ACC112 (cell line): ENCODE measurements at regions not wholly inside any gene's neighbourhood (a gene's known extent, or its start where the extent isn't known, plus 50 kb on each side); places are given as distances from the start of the nearest gene placed in this dataset.

Experiments
- H2AFZ ChIP-seq: fragments of 200-600 bp; sonication (generic); one replicate; pipeline ENCODE4 v1.6.0; 2017; ENCODE audit warnings: antibody characterized with exemption, low read length; ENCODE audit not compliant: unreplicated experiment
- H3K27ac ChIP-seq: fragments of 200-600 bp; sonication (generic); 2 replicates; pipeline ENCODE4 v1.5.1; 2014; ENCODE audit warnings: low read depth, mild to moderate bottlenecking, antibody characterized with exemption, low read length, moderate library complexity
- H3K27me3 ChIP-seq: fragments of 200-600 bp; sonication (generic); 2 replicates; pipeline ENCODE4 v1.6.1; 2014; ENCODE audit warnings: mild to moderate bottlenecking, antibody characterized with exemption, low read length, moderate library complexity, mixed read lengths; ENCODE audit not compliant: insufficient read depth
- H3K36me3 ChIP-seq: fragments of 200-600 bp; sonication (generic); 2 replicates; pipeline ENCODE4 v1.6.1; 2016; ENCODE audit warnings: mild to moderate bottlenecking, antibody characterized with exemption, low read length, moderate library complexity, mixed read lengths; ENCODE audit not compliant: insufficient read depth
- H3K4me1 ChIP-seq: fragments of 200-600 bp; sonication (generic); one replicate; pipeline ENCODE4 v1.6.1; 2016; ENCODE audit warnings: low read length, mixed read lengths; ENCODE audit not compliant: insufficient read depth, unreplicated experiment, control insufficient read depth
- H3K4me3 ChIP-seq: fragments of 200-600 bp; sonication (generic); 2 replicates; pipeline ENCODE4 v1.5.1; 2014; ENCODE audit warnings: mild to moderate bottlenecking, low read depth, low read length
- H3K79me2 ChIP-seq: fragments of 200-600 bp; sonication (generic); one replicate; pipeline ENCODE4 v1.6.0; 2016; ENCODE audit warnings: low read length; ENCODE audit not compliant: control insufficient read depth, unreplicated experiment, insufficient read depth

- no peak overlapping the region for H3K4me3 ChIP-seq
- no peak overlapping the region for H3K27ac ChIP-seq
- H3K36me3 ChIP-seq = no peaks in the 10 kb centered on the region
- no peaks in the 10 kb centered on the region for H3K79me2 ChIP-seq
- H3K4me1 ChIP-seq = no peaks in the 10 kb centered on the region
- no peaks in the 10 kb centered on the region for H3K27me3 ChIP-seq
- no peak overlapping the region for H2AFZ ChIP-seq
Observed at GRCh38 chr3:162538906-162539305, 1042.3 kb downstream of the OTOL1 start.

- Histone ChIP-seq H3K79me2 (no peaks in the 10 kb centered on the region), H3K36me3 (no peaks in the 10 kb centered on the region), H3K4me3 (no peak overlapping the region), H3K27ac (no peak overlapping the region), H3K4me1 (no peaks in the 10 kb centered on the region), H3K27me3 (no peaks in the 10 kb centered on the region), H2AFZ (no peak overlapping the region)
Observed at GRCh38 chr3:162540421-162540820, 1043.8 kb downstream of the OTOL1 start.

GRCh38 chr3:162541923-162542322 is 1045.3 kb downstream of the OTOL1 start:
- H3K36me3 ChIP-seq = no peaks in the 10 kb centered on the region
- H2AFZ ChIP-seq = no peak overlapping the region
- no peak overlapping the region for H3K4me3 ChIP-seq
- no peak overlapping the region for H3K27ac ChIP-seq
- no peaks in the 10 kb centered on the region for H3K27me3 ChIP-seq
- no peaks in the 10 kb centered on the region for H3K79me2 ChIP-seq
- H3K4me1 ChIP-seq = no peaks in the 10 kb centered on the region

GRCh38 chr3:162544246-162544645 is 1047.6 kb downstream of the OTOL1 start:
- Histone ChIP-seq H3K27ac (no peak overlapping the region), H3K4me3 (no peak overlapping the region), H3K27me3 (no peaks in the 10 kb centered on the region), H2AFZ (no peak overlapping the region), H3K36me3 (no peaks in the 10 kb centered on the region; the same call in 1 of the 2 replicates), H3K79me2 (no peaks in the 10 kb centered on the region), H3K4me1 (no peaks in the 10 kb centered on the region)

GRCh38 chr3:162546910-162547309 is 1050.3 kb downstream of the OTOL1 start:
- Histone ChIP-seq H3K4me3 (no peak overlapping the region), H3K27ac (no peak overlapping the region), H3K36me3 (no peaks in the 10 kb centered on the region; the same call in 1 of the 2 replicates), H3K27me3 (no peaks in the 10 kb centered on the region), H3K79me2 (no peaks in the 10 kb centered on the region), H3K4me1 (no peaks in the 10 kb centered on the region), H2AFZ (no peak overlapping the region)

GRCh38 chr3:162547321-162547720 is 1050.7 kb downstream of the OTOL1 start:
- Histone ChIP-seq H3K36me3 (no peaks in the 10 kb centered on the region; the same call in 1 of the 2 replicates), H3K4me3 (no peak overlapping the region), H3K27me3 (no peaks in the 10 kb centered on the region), H3K4me1 (no peaks in the 10 kb centered on the region), H3K79me2 (no peaks in the 10 kb centered on the region), H2AFZ (no peak overlapping the region), H3K27ac (no peak overlapping the region)

GRCh38 chr3:162555761-162556160 is 1059.2 kb downstream of the OTOL1 start:
- H3K4me3 ChIP-seq = no peak overlapping the region
- H3K27ac ChIP-seq = no peak overlapping the region
- H3K27me3 ChIP-seq = no peaks in the 10 kb centered on the region
- no peaks in the 10 kb centered on the region for H3K36me3 ChIP-seq
- H3K4me1 ChIP-seq = no peaks in the 10 kb centered on the region
- H3K79me2 ChIP-seq = no peaks in the 10 kb centered on the region
- no peak overlapping the region for H2AFZ ChIP-seq

- Histone ChIP-seq H3K4me3 (no peak overlapping the region), H3K27ac (no peak overlapping the region), H2AFZ (no peak overlapping the region), H3K36me3 (no peaks in the 10 kb centered on the region), H3K79me2 (no peaks in the 10 kb centered on the region), H3K4me1 (no peaks in the 10 kb centered on the region), H3K27me3 (no peaks in the 10 kb centered on the region)
Observed at GRCh38 chr3:162558016-162558415, 1061.4 kb downstream of the OTOL1 start.

- Histone ChIP-seq H3K36me3 (no peaks in the 10 kb centered on the region), H3K79me2 (no peaks in the 10 kb centered on the region), H3K4me3 (no peak overlapping the region), H2AFZ (no peak overlapping the region), H3K27me3 (no peaks in the 10 kb centered on the region), H3K27ac (no peak overlapping the region), H3K4me1 (no peaks in the 10 kb centered on the region)
Observed at GRCh38 chr3:162568706-162569105, 1072.1 kb downstream of the OTOL1 start.

GRCh38 chr3:162569314-162569713 is 1072.7 kb downstream of the OTOL1 start:
- Histone ChIP-seq H3K4me1 (no peaks in the 10 kb centered on the region), H3K27ac (no peak overlapping the region), H3K79me2 (no peaks in the 10 kb centered on the region), H2AFZ (no peak overlapping the region), H3K27me3 (no peaks in the 10 kb centered on the region), H3K36me3 (no peaks in the 10 kb centered on the region), H3K4me3 (no peak overlapping the region)

GRCh38 chr3:162584986-162585385 is 1088.4 kb downstream of the OTOL1 start:
- H2AFZ ChIP-seq = no peak overlapping the region
- no peaks in the 10 kb centered on the region for H3K79me2 ChIP-seq
- H3K4me3 ChIP-seq = no peak overlapping the region
- no peak overlapping the region for H3K27ac ChIP-seq
- H3K4me1 ChIP-seq = no peaks in the 10 kb centered on the region
- H3K27me3 ChIP-seq = no peaks in the 10 kb centered on the region
- H3K36me3 ChIP-seq = no peaks in the 10 kb centered on the region
